D721Med (cell line): ENCODE measurements at regions not wholly inside any gene's neighbourhood (a gene's known extent, or its start where the extent isn't known, plus 50 kb on each side); places are given as distances from the start of the nearest gene placed in this dataset.

Source experiments
- DNase-seq: peaks from one replicate; pipeline ENCODE4 v3.0.0; 2011; ENCODE audit warnings: low spot score; ENCODE audit not compliant: insufficient read length
- FAIRE-seq: peaks from 2 replicates; lab custom pipeline; 2011; peaks lifted over from hg19 to GRCh38; lab: Jason Lieb, UNC
- TF ChIP-seq, protein P1 (sequence below): IDR thresholded peaks from 2 replicates; pipeline ENCODE4 v1.5.1; 2012; ENCODE audit warnings: mild to moderate bottlenecking, control low read depth; ENCODE audit not compliant: insufficient read depth; ENCODE audit errors: missing control alignments

DNA sequence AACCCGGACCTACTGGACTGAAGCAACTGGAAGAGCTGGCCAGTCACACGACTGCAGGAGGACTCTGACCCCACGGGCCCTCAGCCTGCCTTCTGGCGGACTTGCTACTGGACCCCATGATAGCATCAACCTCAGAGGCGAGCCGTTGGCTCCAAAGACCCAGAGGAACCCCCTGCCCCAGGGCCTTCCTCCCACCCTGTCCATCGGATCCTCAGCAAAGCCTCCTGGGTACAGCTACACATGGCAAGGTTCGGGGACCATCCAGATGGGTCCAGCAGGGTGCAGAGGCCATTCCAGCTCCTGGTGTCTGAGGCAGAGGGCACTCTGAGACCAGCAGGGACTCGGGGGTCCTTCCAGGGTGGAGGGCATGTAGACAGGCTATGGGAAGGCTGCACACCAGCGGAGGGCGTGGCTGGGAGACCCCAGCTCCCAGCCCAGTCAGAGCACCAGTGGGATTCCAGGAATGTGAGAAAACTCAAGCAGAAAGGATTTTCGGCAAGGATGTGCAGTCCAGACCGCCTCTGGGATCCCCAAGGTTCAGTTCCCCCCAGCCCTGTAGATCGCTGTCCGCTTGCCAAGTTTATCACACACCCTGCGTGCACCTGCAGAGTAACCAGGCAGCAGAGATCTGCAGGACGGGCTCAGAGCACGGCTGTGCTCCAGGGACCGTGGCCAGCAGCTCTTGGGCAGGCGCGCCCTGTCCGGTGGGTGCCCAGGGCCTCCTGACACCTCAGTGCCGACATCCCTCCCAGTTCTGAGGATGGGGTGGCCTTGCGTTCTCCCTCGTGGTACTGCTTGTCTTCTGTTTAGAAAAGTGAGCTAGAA lies 89.8 kb upstream of the PPP2R2D start:
- no peak for DNase-seq
- no peak for FAIRE-seq
- TF ChIP-seq, protein P1, sequence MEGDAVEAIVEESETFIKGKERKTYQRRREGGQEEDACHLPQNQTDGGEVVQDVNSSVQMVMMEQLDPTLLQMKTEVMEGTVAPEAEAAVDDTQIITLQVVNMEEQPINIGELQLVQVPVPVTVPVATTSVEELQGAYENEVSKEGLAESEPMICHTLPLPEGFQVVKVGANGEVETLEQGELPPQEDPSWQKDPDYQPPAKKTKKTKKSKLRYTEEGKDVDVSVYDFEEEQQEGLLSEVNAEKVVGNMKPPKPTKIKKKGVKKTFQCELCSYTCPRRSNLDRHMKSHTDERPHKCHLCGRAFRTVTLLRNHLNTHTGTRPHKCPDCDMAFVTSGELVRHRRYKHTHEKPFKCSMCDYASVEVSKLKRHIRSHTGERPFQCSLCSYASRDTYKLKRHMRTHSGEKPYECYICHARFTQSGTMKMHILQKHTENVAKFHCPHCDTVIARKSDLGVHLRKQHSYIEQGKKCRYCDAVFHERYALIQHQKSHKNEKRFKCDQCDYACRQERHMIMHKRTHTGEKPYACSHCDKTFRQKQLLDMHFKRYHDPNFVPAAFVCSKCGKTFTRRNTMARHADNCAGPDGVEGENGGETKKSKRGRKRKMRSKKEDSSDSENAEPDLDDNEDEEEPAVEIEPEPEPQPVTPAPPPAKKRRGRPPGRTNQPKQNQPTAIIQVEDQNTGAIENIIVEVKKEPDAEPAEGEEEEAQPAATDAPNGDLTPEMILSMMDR: no peak

DNA sequence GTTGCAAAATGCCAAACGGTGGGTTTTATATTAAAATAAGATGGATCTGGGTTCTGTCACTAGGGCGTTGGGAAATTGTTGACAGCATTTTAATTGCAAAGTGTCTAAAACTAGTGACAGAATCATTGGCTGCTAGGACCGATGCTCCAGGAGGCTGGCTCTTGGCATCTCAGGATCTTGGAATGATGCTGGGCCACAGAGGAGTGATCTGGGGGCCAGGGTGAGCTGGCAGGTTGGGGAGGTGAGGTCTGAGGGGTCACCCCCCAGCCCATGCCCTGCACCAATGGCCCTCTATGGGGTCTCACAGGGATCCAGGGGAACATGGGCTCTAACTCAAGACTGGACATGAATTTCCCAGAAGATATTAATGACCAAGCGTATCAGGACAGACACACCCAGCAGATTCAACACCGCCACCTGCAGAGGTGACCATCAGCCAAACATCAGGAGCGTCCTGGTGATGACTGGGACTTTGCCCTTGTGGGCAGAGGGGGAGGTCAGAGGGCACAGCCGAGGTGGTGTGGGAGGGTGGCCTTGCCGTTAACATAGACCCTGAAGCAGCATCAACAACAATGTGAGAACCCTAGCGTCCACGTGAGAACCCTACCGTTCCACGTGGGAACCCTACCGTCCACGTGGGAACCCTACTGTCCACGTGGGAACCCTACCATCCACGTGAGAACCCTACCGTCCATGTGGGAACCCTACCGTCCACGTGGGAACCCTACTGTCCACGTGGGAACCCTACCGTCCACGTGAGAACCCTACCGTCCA lies 89.0 kb upstream of the PPP2R2D start:
- no peak for DNase-seq
- TF ChIP-seq, protein P1: no peak
- no peak for FAIRE-seq

DNA sequence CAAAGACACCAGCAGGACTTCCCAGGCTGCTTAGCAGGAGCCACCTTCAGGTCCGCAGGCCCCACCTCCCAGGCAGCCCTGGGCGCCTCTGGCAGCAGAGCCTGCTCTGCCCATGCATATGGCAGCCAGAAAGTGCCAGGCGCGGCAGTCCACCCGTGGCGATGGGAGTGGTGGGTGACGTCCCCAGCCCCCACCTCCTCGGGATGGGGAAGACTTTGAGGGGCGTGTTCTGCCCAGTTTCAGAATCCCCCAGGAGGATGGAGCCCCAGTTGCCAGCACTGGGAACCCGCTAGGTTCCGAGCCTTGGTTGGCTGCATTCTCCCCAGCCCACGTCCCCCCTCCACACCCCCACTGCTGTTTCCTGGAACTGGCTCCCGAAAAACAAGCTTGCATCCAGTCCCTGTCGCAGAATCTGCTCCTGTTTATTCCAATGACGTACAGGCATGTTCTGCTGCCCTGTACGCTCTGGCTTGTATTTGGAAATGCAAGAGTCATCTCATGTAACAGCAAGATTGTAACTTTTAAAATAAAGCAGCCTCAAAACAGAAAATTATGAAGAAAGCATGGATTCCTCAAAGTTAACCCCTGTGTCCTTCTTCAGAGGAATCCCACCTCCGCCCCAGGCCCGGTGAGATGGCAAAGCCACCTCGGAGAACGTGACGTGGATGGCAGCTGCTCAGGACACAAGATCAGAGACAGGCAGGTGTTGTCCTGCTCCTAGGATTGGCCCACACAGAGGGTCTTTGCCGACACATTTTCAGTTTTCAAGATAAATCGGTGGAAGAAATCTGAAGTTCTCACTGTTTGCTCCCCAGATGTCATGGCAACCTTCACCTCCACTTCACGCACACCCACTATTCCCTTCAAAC lies 87.8 kb upstream of the PPP2R2D start:
- FAIRE-seq (no peak), DNase-seq (no peak)
- TF ChIP-seq, protein P1: no peak

GRCh38 chr10:131814567-131815265 lies 86.1 kb upstream of the PPP2R2D start:
- no peak for FAIRE-seq
- TF ChIP-seq, protein P1: no peak
- DNase-seq: no peak

GRCh38 chr10:131815266-131816156 lies 85.3 kb upstream of the PPP2R2D start:
- DNase-seq (no peak), FAIRE-seq (no peak)
- TF ChIP-seq, protein P1: no peak
